ENCODE measurements at regions not wholly inside any gene's neighbourhood (a gene's known extent, or its start where the extent isn't known, plus 50 kb on each side); places are given as distances from the start of the nearest gene placed in this dataset.

GRCh38 chr4:176534566-176534965 lies 214.8 kb downstream of the SPCS3 start:
- no peak for DNase-seq (ENCODE audit: low spot score)
- no peak overlapping the region for H3K4me3 Mint-ChIP-seq (ENCODE audit: unreplicated experiment)

GRCh38 chr4:176538217-176538925 lies 218.6 kb downstream of the SPCS3 start:
- no peaks in the 10 kb centered on the region for H3K36me3 Mint-ChIP-seq (ENCODE audit: low read depth)
- no peaks in the 10 kb centered on the region for H3K9me3 Mint-ChIP-seq (ENCODE audit: low read depth)
- no peak overlapping the region for H3K27ac Mint-ChIP-seq (ENCODE audit: unreplicated experiment)
- no peak overlapping the region for H3K4me3 Mint-ChIP-seq (ENCODE audit: unreplicated experiment)
- DNase-seq (ENCODE audit: low spot score): no peak
- TF ChIP-seq CTCF (IDR thresholded peaks at IDR 0.05): no peak
- peaks cover 7% of the 10 kb centered on the region for H3K4me1 Mint-ChIP-seq (ENCODE audit: low read depth)
- H3K27me3 Mint-ChIP-seq (ENCODE audit: low read depth): peaks cover 6% of the 10 kb centered on the region

More at GRCh38 chr4:176534566-176534965, 214.8 kb downstream of the SPCS3 start:
- Mint-ChIP-seq H3K9me3 (ENCODE audit: low read depth) (no peaks in the 10 kb centered on the region), H3K36me3 (ENCODE audit: low read depth) (no peaks in the 10 kb centered on the region), H3K27ac (ENCODE audit: unreplicated experiment) (no peak overlapping the region), H3K27me3 (ENCODE audit: low read depth) (peaks cover 7% of the 10 kb centered on the region), H3K4me1 (ENCODE audit: low read depth) (peaks cover 7% of the 10 kb centered on the region)
- TF ChIP-seq CTCF (IDR thresholded peaks at IDR 0.05): no peak

GRCh38 chr4:176539091-176539784 lies 219.5 kb downstream of the SPCS3 start:
- Mint-ChIP-seq H3K27me3 (ENCODE audit: low read depth) (peaks cover 6% of the 10 kb centered on the region), H3K4me1 (ENCODE audit: low read depth) (peaks cover 7% of the 10 kb centered on the region), H3K27ac (ENCODE audit: unreplicated experiment) (no peak overlapping the region), H3K4me3 (ENCODE audit: unreplicated experiment) (no peak overlapping the region), H3K36me3 (ENCODE audit: low read depth) (no peaks in the 10 kb centered on the region), H3K9me3 (ENCODE audit: low read depth) (no peaks in the 10 kb centered on the region)
- TF ChIP-seq CTCF (IDR thresholded peaks at IDR 0.05): no peak
- DNase-seq (ENCODE audit: low spot score): no peak

- DNase-seq (ENCODE audit: low spot score): no peak
- no peak overlapping the region for H3K27ac Mint-ChIP-seq (ENCODE audit: unreplicated experiment)
- H3K4me3 Mint-ChIP-seq (ENCODE audit: unreplicated experiment): no peak overlapping the region
- no peaks in the 10 kb centered on the region for H3K9me3 Mint-ChIP-seq (ENCODE audit: low read depth)
- no peak for TF ChIP-seq CTCF (IDR thresholded peaks at IDR 0.05)
- peaks cover 7% of the 10 kb centered on the region for H3K27me3 Mint-ChIP-seq (ENCODE audit: low read depth)
- H3K4me1 Mint-ChIP-seq (ENCODE audit: low read depth): peaks cover 4% of the 10 kb centered on the region
- no peaks in the 10 kb centered on the region for H3K36me3 Mint-ChIP-seq (ENCODE audit: low read depth)
Observed at GRCh38 chr4:176539785-176540175, 220.0 kb downstream of the SPCS3 start.

- Mint-ChIP-seq H3K4me3 (ENCODE audit: unreplicated experiment) (no peak overlapping the region), H3K27me3 (ENCODE audit: low read depth) (peaks cover 10% of the 10 kb centered on the region), H3K36me3 (ENCODE audit: low read depth) (no peaks in the 10 kb centered on the region), H3K9me3 (ENCODE audit: low read depth) (no peaks in the 10 kb centered on the region), H3K27ac (ENCODE audit: unreplicated experiment) (no peak overlapping the region), H3K4me1 (ENCODE audit: low read depth) (peaks cover 4% of the 10 kb centered on the region)
- no peak for TF ChIP-seq CTCF (IDR thresholded peaks at IDR 0.05)
- DNase-seq (ENCODE audit: low spot score): no peak
Observed at GRCh38 chr4:176540814-176541213, 221.0 kb downstream of the SPCS3 start.
